AG09319 (cell line): ENCODE measurements at regions not wholly inside any gene's neighbourhood (a gene's known extent, or its start where the extent isn't known, plus 50 kb on each side); places are given as distances from the start of the nearest gene placed in this dataset.

Experiments used
- DNase-seq: peaks from one replicate; pipeline ENCODE4 v3.0.0-alpha.2; 2010; ENCODE audit warnings: low read depth; ENCODE audit errors: extremely low read depth
- TF ChIP-seq, protein P1 (sequence below): IDR thresholded peaks from 2 replicates; pipeline ENCODE4 v1.5.1; 2011; ENCODE audit warnings: low read depth, mild to moderate bottlenecking, inconsistent platforms, low read length, moderate library complexity

DNA sequence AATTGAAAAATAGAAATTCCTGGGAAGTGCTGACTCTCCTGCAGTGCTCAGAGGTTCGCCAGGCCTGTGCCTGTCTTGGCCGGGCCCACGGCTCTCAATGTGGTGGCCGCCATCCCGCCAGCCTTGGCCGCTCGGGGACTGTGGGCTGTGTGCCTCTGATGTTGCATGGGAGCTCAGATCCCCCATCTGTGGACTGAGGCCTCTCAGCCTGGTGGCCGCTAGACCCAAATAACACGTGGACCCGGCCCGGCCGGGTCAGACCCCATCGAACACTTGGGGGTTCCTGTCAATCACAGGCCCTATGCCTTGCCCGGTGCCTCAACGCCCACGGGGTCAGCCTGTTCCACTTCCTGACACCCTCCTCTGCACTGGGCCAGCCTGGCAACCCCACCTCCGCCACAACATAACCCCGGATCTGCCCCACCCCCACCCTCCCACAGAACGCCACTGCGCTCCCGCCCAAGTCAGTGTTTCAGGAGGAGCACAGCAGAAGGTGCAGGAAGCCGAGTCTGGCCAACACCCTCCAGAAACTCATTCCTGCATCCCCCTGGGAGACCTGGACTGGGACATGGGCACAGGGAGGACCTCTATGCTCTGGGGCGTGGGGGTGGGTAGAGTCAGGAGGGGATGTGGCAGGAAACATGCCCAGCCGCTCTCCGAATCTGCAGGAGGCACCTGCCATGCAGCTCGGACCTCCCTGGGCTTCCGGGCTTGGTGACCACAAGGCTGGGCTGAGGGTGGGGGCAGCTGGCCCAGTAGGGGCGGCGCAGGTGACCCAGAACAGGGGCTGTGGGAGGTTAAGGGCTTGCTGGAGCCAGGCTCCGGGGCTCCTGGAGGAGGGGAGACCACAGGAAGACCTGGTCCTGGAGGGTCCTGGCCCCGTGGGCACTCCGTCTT, 98.7 kb upstream of the BHLHE23 start:
- TF ChIP-seq, protein P1, sequence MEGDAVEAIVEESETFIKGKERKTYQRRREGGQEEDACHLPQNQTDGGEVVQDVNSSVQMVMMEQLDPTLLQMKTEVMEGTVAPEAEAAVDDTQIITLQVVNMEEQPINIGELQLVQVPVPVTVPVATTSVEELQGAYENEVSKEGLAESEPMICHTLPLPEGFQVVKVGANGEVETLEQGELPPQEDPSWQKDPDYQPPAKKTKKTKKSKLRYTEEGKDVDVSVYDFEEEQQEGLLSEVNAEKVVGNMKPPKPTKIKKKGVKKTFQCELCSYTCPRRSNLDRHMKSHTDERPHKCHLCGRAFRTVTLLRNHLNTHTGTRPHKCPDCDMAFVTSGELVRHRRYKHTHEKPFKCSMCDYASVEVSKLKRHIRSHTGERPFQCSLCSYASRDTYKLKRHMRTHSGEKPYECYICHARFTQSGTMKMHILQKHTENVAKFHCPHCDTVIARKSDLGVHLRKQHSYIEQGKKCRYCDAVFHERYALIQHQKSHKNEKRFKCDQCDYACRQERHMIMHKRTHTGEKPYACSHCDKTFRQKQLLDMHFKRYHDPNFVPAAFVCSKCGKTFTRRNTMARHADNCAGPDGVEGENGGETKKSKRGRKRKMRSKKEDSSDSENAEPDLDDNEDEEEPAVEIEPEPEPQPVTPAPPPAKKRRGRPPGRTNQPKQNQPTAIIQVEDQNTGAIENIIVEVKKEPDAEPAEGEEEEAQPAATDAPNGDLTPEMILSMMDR = no peak
- DNase-seq = no peak

DNA sequence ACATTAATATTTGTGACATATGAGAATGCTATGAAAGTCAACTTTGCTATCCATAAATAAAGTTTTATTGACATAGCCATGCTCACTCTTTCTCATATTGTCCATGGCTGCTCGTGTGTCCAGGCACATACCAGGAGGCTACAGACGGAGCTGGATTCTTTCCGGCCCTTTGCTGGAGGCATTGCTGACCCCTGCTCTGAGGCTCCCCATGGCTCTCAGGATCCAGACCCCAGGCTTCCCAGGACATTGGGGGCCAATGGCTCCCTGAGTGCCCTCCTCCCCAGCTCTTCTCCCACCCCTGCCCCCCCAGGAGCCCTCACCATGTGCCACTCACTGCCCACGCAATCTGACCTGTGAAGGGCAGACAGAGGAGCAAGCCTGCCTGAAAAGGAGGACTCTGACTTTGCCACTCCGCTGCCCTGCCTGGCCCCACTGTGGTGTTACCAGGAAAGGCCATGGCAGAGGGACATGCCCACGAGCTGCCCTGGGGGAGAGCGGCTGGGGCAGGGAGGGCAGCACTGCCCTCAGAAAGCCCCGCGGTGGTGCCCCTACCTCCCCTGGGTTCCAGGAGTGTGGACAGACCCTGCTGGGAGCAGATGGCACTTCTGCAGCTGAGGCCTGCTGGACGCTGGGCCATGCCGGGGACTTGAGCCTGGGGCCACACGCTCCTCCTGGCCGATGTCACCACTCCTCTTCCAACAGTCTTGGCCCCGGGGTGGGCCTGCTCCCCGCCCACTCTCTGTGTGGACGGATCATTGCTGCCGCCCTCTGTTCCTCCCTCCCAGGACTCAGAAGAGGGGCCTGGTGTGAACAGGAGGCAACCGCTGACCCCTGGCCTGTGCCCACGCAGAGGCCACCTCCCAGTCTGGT, 97.8 kb upstream of the BHLHE23 start:
- no peak for DNase-seq
- TF ChIP-seq, protein P1 = no peak

DNA sequence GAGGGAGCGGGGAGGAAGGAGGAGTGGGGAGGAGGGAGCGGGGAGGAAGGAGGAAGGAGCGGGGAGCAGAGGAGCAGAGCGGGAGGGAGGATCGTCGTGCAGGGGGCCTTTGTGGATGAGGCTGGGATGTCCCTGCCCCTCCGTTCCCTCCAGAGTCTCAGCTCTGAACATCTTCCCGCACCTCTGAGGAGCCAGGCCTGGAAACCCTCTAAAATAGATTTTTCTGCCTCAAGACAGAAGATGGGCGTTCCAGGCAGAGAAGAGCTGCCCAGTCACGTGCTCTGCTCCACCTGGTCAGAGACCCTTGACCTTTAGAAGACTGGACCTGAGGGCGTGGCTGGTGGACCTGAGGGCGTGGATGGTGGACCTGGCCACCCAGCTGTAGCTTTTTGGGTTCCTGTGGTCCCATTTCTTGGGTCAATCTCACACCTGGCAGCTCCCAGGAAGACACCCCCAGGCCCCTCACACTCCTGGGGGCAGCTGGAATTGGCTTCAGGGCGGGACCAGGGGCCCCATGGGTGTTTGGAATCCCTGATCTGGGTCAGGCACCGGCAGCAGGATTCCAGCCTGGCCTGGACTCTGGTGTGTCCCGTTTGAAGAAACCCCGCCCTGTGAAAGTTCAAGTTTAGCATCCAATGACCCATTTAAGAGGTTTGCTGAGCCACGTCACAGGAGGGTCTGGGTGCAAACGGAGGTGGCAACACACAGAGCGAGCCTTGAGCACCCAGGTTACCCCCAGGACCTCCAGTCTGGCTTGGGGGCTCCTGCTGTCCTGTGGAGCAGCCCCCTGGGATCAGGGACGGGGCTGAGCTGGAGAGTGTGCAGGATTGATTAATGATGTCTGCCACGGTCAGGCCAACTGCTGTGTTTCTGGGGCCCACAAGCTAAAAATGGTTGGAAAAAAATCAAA, 96.9 kb upstream of the BHLHE23 start:
- no peak for DNase-seq
- TF ChIP-seq, protein P1 = no peak

DNA sequence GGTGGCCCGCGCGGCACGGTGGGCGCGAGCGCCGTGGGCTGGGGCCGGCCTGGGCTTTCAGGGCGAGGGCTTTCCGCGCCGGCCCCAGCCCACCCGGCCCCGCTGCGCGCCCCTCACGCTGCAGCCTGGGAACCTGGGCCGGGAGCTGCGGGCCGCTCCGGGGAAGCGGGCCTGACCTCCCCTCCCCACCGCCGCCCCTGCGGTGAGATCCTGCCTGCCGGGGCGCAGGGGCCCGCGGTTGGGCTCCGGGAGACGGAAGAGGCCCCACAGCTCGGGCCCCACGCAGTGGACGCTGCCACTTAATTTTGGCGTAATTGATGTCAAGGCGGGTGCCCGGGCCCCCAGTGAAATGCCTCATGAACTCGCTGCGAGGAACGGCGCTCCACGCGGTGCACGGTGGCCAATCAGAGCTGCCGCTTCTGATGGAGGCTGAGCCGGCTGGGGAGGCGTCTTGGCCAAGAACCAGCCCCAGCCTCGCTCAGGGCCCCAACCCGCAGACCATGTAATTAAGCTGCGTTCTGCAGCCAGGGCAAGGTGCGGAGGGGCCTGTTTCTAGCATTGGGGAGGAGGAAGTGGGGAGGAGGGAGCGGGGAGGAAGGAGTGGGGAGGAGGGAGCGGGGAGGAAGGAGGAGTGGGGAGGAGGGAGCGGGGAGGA, 96.1 kb upstream of the BHLHE23 start:
- no peak for DNase-seq
- TF ChIP-seq, protein P1 = no peak

DNA sequence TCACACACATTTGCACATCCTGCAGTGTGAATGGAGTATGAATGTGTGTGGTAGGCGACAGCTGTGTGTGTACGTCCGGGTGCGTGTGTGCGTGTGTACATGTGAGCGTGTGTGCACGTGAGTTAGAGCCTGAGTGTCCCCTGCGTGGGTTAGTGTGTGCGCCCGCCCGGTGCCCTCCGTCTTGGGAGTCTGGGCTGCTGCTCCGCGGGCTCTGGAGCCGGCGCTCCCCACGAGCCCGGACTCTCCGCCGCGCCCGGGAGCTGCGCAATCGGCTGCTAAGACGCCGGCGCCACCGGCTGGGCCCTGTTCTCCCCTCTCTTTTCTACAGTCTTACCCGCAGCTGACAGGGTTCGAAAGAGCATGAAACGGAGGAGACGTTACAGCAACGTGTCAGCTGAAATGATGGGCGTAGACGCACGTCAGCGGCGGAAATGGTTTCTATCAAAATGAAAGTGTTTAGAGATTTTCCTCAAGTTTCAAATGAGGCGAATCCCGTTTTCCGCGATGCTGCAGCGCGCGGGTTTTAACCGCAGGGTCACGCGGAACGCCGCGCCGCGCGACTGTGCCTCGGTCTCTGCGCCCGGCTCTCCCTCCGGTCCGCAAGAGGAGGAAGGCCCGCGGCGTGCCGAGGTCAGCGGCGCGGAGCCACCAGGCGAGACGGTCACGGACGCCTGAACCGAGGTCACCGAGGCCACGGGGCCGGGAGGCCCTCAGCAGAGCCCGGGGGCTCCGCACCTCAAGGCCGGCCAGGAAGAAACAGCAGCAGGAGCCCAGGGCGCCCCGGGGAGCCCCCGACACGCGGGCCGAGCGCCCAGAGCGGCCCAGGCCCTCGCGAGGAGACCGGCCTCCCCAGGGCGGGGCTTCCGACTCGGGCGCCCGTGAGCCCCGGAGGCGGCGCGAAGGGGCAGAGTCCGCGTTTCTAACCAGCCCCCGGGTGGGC, 95.3 kb upstream of the BHLHE23 start:
- TF ChIP-seq, protein P1 = no peak
- no peak for DNase-seq
